ENCODE measurements at regions not wholly inside any gene's neighbourhood (a gene's known extent, or its start where the extent isn't known, plus 50 kb on each side); places are given as distances from the start of the nearest gene placed in this dataset.
"Not testable (repeated sequence)": the region's sequence is repeated elsewhere in the genome, so short reads cannot be mapped to it uniquely, and the experiment has no call there.

DNA sequence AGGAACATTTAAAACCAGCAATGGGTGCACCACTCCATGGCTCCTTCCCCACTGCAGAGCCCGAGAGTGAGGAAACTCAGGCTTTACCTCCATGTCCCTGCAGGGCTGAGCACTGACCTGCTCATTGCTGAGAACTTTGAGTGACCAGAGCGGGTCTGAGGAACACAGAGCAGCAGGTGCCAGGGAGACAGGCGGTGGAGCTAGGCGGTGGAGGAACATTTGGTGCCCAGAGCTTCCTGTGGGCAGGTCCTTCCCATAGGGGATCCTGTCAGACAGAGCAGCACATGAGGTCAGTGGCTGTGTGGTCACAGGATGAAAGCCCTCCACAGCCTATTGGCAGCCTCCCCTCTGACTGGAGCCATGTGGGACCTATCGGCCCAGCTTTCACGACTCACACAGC is 538.5 kb downstream of the RPIA start:
- not testable (repeated sequence) for DNase-seq (ENCODE audit: extremely low read depth, insufficient read length)

DNA sequence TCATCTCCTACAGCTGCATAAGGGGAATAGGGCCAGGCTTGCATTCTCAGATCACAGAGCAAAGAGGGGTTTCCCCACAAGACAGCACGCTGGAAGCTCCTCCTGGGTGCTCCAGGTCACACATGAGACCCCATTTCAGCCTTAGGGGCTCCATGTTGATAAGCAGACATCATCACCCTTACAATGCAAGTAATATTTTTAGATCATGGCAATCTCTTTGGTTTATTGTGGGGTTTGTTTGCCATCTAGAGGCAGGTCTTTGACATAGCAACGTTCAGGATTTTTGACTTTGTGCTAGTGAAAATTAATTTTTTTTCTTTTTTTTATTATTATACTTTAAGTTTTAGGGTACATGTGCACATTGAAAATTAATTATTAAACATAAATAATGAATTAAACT is 539.8 kb downstream of the RPIA start:
- H3K36me3 ChIP-seq (ENCODE audit: control insufficient read depth, insufficient read depth, low read length); H3K27me3 ChIP-seq (replicated peaks; ENCODE audit: control insufficient read depth, insufficient read depth, low read length); DNase-seq (ENCODE audit: extremely low read depth, insufficient read length); H3K4me3 ChIP-seq (replicated peaks; ENCODE audit: low read depth, low read length): not testable (repeated sequence)
- peak; percentile 2 for TF ChIP-seq CTCF (IDR thresholded peaks at IDR 0.05; ENCODE audit: insufficient read depth, low read length, poor library complexity, severe bottlenecking)

More for the DNA sequence above, 538.5 kb downstream of the RPIA start:
- H3K36me3 ChIP-seq (ENCODE audit: control insufficient read depth, insufficient read depth, low read length); H3K4me3 ChIP-seq (replicated peaks; ENCODE audit: low read depth, low read length); H3K27me3 ChIP-seq (replicated peaks; ENCODE audit: control insufficient read depth, insufficient read depth, low read length): not testable (repeated sequence)

GRCh38 chr2:89233931-89234330 is 542.5 kb downstream of the RPIA start:
- H3K27me3 ChIP-seq (replicated peaks; ENCODE audit: control insufficient read depth, insufficient read depth, low read length); H3K36me3 ChIP-seq (ENCODE audit: control insufficient read depth, insufficient read depth, low read length); DNase-seq (ENCODE audit: extremely low read depth, insufficient read length); H3K4me3 ChIP-seq (replicated peaks; ENCODE audit: low read depth, low read length): not testable (repeated sequence)

- DNase-seq (ENCODE audit: extremely low read depth, insufficient read length); H3K4me3 ChIP-seq (replicated peaks; ENCODE audit: low read depth, low read length); H3K36me3 ChIP-seq (ENCODE audit: control insufficient read depth, insufficient read depth, low read length); H3K27me3 ChIP-seq (replicated peaks; ENCODE audit: control insufficient read depth, insufficient read depth, low read length): not testable (repeated sequence)
Measured at GRCh38 chr2:89234818-89235466, 543.5 kb downstream of the RPIA start.

- DNase-seq (ENCODE audit: extremely low read depth, insufficient read length); H3K4me3 ChIP-seq (replicated peaks; ENCODE audit: low read depth, low read length); H3K36me3 ChIP-seq (ENCODE audit: control insufficient read depth, insufficient read depth, low read length); H3K27me3 ChIP-seq (replicated peaks; ENCODE audit: control insufficient read depth, insufficient read depth, low read length): not testable (repeated sequence)
Measured at GRCh38 chr2:89236832-89237450, 545.5 kb downstream of the RPIA start.

DNA sequence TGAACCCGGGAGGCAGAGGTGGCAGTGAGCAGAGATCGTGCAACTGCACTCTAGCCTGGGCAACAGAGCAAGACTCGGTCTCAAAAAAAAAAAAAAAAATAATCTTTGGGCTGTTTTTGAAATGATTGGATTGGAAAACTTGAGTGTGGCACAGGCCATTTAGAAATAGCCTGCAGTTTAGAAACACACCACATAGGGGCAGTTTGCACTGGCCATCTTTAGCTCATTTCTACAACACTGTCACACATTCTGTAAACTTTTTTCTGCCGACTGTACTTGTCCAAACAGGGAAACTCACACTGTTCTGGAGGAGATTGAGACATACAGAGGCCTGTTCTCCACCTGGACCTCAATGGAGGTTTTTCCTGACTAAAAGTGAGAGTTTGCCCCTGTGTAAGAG is 546.3 kb downstream of the RPIA start:
- H3K27me3 ChIP-seq (replicated peaks; ENCODE audit: control insufficient read depth, insufficient read depth, low read length); DNase-seq (ENCODE audit: extremely low read depth, insufficient read length); H3K36me3 ChIP-seq (ENCODE audit: control insufficient read depth, insufficient read depth, low read length); H3K4me3 ChIP-seq (replicated peaks; ENCODE audit: low read depth, low read length): not testable (repeated sequence)

DNA sequence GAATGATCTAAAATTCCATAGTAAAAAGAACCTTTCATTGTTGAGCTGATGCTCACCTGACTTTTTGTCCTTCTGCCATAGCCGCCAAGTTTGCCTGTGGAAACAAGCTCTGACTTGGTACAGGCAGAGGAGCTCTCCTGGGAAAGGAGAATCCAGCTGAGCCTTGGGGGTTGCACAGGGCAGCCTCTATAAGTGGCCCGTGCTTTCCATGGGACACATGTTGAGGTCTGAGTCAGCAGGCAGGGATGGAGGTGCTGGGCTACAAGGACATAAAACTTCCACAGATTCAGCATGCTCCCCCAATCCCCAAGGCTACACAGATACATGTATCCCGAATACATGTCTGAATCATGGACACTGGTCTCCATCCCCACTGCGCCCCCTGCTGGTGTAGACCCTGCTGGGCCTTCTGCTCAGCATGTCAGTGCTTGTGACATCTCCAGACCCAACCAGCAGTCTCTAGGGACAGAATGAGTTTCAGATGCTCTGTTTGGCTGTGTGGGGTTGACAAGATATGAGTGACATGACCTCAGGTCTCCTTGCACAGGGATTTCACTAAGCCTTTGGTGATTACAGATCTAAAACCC is 551.7 kb downstream of the RPIA start:
- TF ChIP-seq CTCF (IDR thresholded peaks at IDR 0.05; ENCODE audit: insufficient read depth, low read length, poor library complexity, severe bottlenecking) = peak; percentile 38
- not testable (repeated sequence) for DNase-seq (ENCODE audit: extremely low read depth, insufficient read length); H3K36me3 ChIP-seq (ENCODE audit: control insufficient read depth, insufficient read depth, low read length); H3K27me3 ChIP-seq (replicated peaks; ENCODE audit: control insufficient read depth, insufficient read depth, low read length); H3K4me3 ChIP-seq (replicated peaks; ENCODE audit: low read depth, low read length)

DNA sequence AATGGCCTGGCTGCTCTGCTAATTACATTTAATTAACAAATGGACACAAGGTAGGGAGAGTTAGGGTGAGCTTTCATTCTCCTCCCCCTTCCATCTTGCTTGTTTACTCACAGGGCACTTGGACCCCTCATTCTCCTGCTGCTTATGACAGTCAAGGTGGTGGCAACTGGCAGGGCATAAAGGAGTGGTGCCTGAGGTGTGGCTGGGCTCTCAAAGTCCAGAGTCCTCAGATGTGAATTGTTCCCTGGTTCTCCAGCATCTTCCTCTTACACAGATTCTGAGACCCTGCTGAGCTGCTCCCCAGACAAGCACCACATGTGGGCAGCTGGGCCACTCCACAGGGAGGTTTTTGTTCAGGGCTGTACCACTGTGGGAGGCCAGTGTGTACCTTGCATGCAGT is 552.9 kb downstream of the RPIA start:
- DNase-seq (ENCODE audit: extremely low read depth, insufficient read length); H3K4me3 ChIP-seq (replicated peaks; ENCODE audit: low read depth, low read length); H3K36me3 ChIP-seq (ENCODE audit: control insufficient read depth, insufficient read depth, low read length); H3K27me3 ChIP-seq (replicated peaks; ENCODE audit: control insufficient read depth, insufficient read depth, low read length): not testable (repeated sequence)

DNA sequence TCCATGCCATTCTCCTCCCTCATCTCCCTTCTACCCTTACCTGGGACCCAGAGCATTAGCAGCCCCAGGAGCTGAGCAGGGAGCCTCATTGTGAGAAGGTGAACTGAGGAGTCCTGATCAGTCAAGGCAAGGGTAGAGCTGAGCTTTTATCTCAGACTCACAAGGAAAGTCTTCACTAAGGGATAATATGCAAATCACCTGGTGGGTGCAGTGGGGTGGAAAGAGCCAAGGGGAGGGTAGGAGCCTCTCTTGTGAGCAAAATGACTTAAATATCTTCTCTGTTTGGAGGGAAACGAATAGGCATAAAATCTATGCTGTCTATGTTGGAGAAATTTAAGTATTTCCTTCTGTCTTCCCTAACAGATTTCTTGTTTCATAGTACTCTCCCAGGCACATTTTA is 554.0 kb downstream of the RPIA start:
- H3K36me3 ChIP-seq (ENCODE audit: control insufficient read depth, insufficient read depth, low read length); H3K27me3 ChIP-seq (replicated peaks; ENCODE audit: control insufficient read depth, insufficient read depth, low read length); DNase-seq (ENCODE audit: extremely low read depth, insufficient read length); H3K4me3 ChIP-seq (replicated peaks; ENCODE audit: low read depth, low read length): not testable (repeated sequence)

DNA sequence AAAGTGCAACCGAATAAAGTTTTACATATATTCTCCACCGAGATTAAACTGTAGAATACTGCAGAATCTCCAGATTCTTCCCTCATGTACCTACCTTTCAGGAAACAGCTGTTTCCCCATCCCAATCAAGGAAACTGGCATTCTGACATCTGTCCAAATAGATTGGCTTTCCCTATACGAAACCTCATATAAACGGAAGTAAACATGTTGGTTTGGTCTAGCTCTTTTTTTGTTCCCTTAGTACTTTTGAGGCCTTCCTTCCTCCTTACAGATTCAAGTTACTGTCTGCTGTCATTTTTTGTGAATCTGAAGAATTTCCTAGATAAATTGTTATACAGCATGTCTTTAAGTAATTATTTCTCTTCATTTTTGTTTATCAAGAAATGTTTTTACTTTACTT is 554.6 kb downstream of the RPIA start:
- H3K4me3 ChIP-seq (replicated peaks; ENCODE audit: low read depth, low read length); H3K27me3 ChIP-seq (replicated peaks; ENCODE audit: control insufficient read depth, insufficient read depth, low read length); DNase-seq (ENCODE audit: extremely low read depth, insufficient read length); H3K36me3 ChIP-seq (ENCODE audit: control insufficient read depth, insufficient read depth, low read length): not testable (repeated sequence)

DNA sequence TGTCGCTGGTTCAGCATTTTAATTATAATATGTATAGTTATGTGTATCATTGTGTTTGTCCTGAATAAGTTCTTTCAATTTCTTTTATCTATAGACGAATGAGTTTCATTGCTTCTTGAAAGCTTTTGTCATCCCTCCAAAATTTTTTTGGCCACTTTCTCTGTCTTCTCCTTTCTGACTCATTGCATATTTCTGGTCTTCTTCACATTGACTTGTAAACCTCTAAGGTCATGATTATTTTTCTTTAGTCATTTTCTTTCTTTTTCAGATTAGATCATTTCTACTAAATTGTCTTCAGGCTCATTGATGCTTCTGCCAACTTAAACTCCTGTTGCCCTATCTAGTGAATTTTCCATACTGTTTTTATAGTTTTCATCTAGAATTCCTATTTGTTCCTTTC is 555.1 kb downstream of the RPIA start:
- H3K4me3 ChIP-seq (replicated peaks; ENCODE audit: low read depth, low read length); H3K27me3 ChIP-seq (replicated peaks; ENCODE audit: control insufficient read depth, insufficient read depth, low read length); H3K36me3 ChIP-seq (ENCODE audit: control insufficient read depth, insufficient read depth, low read length); DNase-seq (ENCODE audit: extremely low read depth, insufficient read length): not testable (repeated sequence)

DNA sequence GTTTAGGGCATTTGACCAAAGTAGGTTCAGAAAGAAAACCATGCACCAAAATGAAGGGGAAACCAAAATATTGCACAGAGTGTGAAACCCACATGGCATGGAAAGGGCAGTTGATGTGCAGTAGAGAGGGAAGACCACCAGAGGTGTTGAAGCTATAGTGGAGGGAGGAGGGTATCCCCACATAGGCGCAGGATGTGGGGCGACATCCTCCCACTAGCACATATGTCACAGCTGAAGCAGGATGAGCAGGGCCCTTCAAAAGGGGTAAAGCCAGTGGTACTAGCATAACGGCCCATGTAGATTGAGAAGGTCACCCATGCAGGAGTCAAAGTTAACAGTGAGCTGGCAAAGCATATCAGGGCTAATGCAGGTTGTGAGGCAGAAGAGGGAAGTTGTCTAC is 563.5 kb downstream of the RPIA start:
- H3K36me3 ChIP-seq (ENCODE audit: control insufficient read depth, insufficient read depth, low read length); H3K4me3 ChIP-seq (replicated peaks; ENCODE audit: low read depth, low read length); H3K27me3 ChIP-seq (replicated peaks; ENCODE audit: control insufficient read depth, insufficient read depth, low read length); DNase-seq (ENCODE audit: extremely low read depth, insufficient read length): not testable (repeated sequence)
